KMS-11 (cell line): ENCODE measurements at regions not wholly inside any gene's neighbourhood (a gene's known extent, or its start where the extent isn't known, plus 50 kb on each side); places are given as distances from the start of the nearest gene placed in this dataset.

ENCODE experiments used
- H2AFZ ChIP-seq: fragments of 200-600 bp; sonication (generic); 2 replicates; pipeline ENCODE4 v1.6.1; 2016; ENCODE audit warnings: antibody characterized with exemption, mixed run types, low read depth
- H3K27ac ChIP-seq: fragments of 200-600 bp; sonication (generic); 2 replicates; pipeline ENCODE4 v1.6.1; 2016; ENCODE audit warnings: mild to moderate bottlenecking, mixed run types
- H3K27me3 ChIP-seq: fragments of 200-600 bp; sonication (generic); 2 replicates; pipeline ENCODE4 v1.6.1; 2017; ENCODE audit warnings: mild to moderate bottlenecking, low read depth, mixed run types, moderate library complexity; ENCODE audit not compliant: insufficient read depth
- H3K36me3 ChIP-seq: fragments of 200-600 bp; sonication (generic); 2 replicates; pipeline ENCODE4 v1.6.1; 2017; ENCODE audit warnings: mild to moderate bottlenecking, mixed run types; ENCODE audit not compliant: insufficient read depth
- H3K4me1 ChIP-seq: fragments of 200-600 bp; sonication (generic); 2 replicates; pipeline ENCODE4 v1.6.1; 2016; ENCODE audit warnings: mild to moderate bottlenecking, low read depth, mixed run types; ENCODE audit not compliant: poor library complexity, severe bottlenecking
- H3K4me2 ChIP-seq: fragments of 200-600 bp; sonication (generic); 2 replicates; pipeline ENCODE4 v1.7.0; 2016; ENCODE audit warnings: mild to moderate bottlenecking, mixed run types
- H3K4me3 ChIP-seq: fragments of 200-600 bp; sonication (generic); IDR thresholded peaks from 2 replicates; pipeline ENCODE4 v1.6.1; 2017; ENCODE audit warnings: low read depth, low read length, mixed read lengths; ENCODE audit not compliant: insufficient read depth
- H3K79me2 ChIP-seq: fragments of 200-600 bp; sonication (generic); 2 replicates; pipeline ENCODE4 v1.6.1; 2016; ENCODE audit warnings: low read depth, mixed run types; ENCODE audit not compliant: insufficient read depth
- H3K9ac ChIP-seq: fragments of 200-600 bp; sonication (generic); 2 replicates; pipeline ENCODE4 v1.6.1; 2016; ENCODE audit warnings: mild to moderate bottlenecking, mixed run types
- H4K20me1 ChIP-seq: fragments of 200-600 bp; sonication (generic); 2 replicates; pipeline ENCODE4 v1.6.1; 2016; ENCODE audit warnings: mild to moderate bottlenecking, mixed run types; ENCODE audit not compliant: insufficient read depth
- CTCF ChIP-seq: fragments of 200-600 bp; sonication (generic); conservative IDR thresholded peaks from 2 replicates; pipeline ENCODE4 v1.6.1; 2017; ENCODE audit warnings: low read depth, mild to moderate bottlenecking, antibody characterized with exemption, low read length, moderate library complexity, mixed read lengths

DNA sequence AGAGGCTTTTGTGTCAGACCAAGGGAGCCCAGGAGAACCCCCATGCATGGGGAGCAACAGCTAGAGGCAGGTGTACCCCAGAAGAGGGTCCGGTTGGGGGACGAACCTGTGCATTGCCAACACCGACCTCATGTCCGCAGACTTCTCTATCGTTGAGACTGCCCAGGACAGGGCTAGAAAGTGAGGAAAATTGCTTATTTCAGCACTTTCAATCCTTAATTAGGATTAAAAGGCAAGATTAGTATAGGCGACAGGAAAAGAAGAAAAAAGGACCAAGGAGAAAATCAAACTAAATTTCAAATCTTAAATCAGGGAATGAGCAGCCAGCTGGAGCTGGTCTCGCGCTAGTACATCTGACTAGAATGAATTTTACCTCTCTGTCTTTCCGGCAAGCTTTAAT, 438.9 kb upstream of the SOX11 start:
- no peaks in the 10 kb centered on the region for H4K20me1 ChIP-seq
- H3K27me3 ChIP-seq, result no peaks in the 10 kb centered on the region
- no peak for TF ChIP-seq CTCF
- no peaks in the 10 kb centered on the region for H3K79me2 ChIP-seq
- H3K4me2 ChIP-seq, result no peak overlapping the region
- no peak overlapping the region for H3K4me3 ChIP-seq
- H3K27ac ChIP-seq, result no peak overlapping the region
- H3K36me3 ChIP-seq, result no peaks in the 10 kb centered on the region
- no peak overlapping the region for H2AFZ ChIP-seq
- no peaks in the 10 kb centered on the region for H3K4me1 ChIP-seq
- H3K9ac ChIP-seq, result no peak overlapping the region

- Histone ChIP-seq H3K27ac (no peak overlapping the region), H3K27me3 (no peaks in the 10 kb centered on the region), H3K4me1 (no peaks in the 10 kb centered on the region), H4K20me1 (no peaks in the 10 kb centered on the region), H3K4me3 (no peak overlapping the region), H3K36me3 (no peaks in the 10 kb centered on the region), H3K79me2 (no peaks in the 10 kb centered on the region), H2AFZ (no peak overlapping the region), H3K4me2 (no peak overlapping the region), H3K9ac (no peak overlapping the region)
- TF ChIP-seq CTCF, result no peak
These were observed 437.3 kb upstream of the SOX11 start for GRCh38 chr2:5254791-5255332.

DNA sequence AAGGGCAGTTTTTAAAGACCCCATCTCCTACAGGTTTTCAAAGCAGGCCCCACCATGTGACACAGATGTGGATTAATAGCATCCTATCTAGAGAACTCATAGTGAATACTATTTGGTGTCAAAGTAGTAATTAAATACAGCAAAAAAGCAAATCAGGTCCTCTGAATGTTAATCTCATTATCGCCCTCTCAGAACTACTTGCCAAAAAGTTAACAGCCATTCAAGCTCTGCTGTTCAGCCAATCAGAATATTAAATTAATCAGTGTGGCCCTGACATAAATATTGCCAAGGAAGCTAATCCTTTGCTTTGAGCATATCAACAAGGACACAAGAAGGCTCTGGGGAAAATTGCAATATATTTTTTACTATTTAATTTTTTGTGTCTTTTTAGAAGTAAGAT, 428.9 kb upstream of the SOX11 start:
- H3K4me1 ChIP-seq, result no peaks in the 10 kb centered on the region
- no peak overlapping the region for H3K4me3 ChIP-seq
- no peak overlapping the region for H3K9ac ChIP-seq
- no peaks in the 10 kb centered on the region for H3K79me2 ChIP-seq
- H3K27me3 ChIP-seq, result no peaks in the 10 kb centered on the region
- no peak overlapping the region for H3K27ac ChIP-seq
- no peaks in the 10 kb centered on the region for H3K36me3 ChIP-seq
- no peaks in the 10 kb centered on the region for H4K20me1 ChIP-seq
- TF ChIP-seq CTCF, result no peak
- no peak overlapping the region for H2AFZ ChIP-seq
- no peak overlapping the region for H3K4me2 ChIP-seq

DNA sequence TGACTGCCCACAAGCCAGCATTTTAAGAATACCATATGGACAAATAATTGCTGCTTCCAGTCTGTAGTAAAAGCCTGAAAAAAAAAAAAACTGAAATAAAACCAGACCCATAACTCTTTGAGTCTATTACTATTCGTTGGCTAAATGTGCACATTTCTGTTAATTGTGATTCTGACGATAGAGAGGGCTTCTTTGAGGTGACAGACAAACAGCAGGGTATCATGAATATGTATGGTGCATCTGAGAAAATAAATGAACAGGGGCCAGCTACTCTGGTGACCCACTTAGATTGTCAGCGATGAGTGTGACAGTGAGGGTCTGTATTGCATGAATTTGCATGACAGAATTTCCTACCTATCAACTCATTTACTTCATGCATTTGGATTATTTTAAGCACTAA, 427.8 kb upstream of the SOX11 start:
- no peaks in the 10 kb centered on the region for H3K79me2 ChIP-seq
- H4K20me1 ChIP-seq, result no peaks in the 10 kb centered on the region
- TF ChIP-seq CTCF, result no peak
- H3K27ac ChIP-seq, result no peak overlapping the region
- H3K36me3 ChIP-seq, result no peaks in the 10 kb centered on the region
- no peak overlapping the region for H2AFZ ChIP-seq
- H3K4me2 ChIP-seq, result no peak overlapping the region
- no peaks in the 10 kb centered on the region for H3K27me3 ChIP-seq
- H3K4me3 ChIP-seq, result no peak overlapping the region
- H3K4me1 ChIP-seq, result no peaks in the 10 kb centered on the region
- H3K9ac ChIP-seq, result no peak overlapping the region
